GM12878 (cell line): ENCODE measurements at regions not wholly inside any gene's neighbourhood (a gene's known extent, or its start where the extent isn't known, plus 50 kb on each side); places are given as distances from the start of the nearest gene placed in this dataset.

Experiments
- CTCF ChIP-seq, 3 experiments: IDR thresholded peaks in 2 of 3; conservative IDR thresholded peaks in 1 of 3; 2 replicates each; pipeline ENCODE4 v1.5.1; 2011; ENCODE audit warnings: low read depth in 3 of 3, low read length in 3 of 3, mild to moderate bottlenecking in 3 of 3, control low read depth in 2 of 3, moderate library complexity in 2 of 3, inconsistent platforms in 1 of 3, mixed read lengths in 1 of 3; ENCODE audit not compliant: control insufficient read depth in 2 of 3, insufficient read depth in 1 of 3; ENCODE audit errors: extremely low read depth in 1 of 3
- POLR2AphosphoS5 ChIP-seq: IDR thresholded peaks from 2 replicates; pipeline ENCODE4 v1.6.1; 2011; ENCODE audit warnings: mild to moderate bottlenecking, low read length, inconsistent platforms

GRCh38 chr14:53881161-53881871 lies 75.3 kb downstream of the BMP4 start:
- TF ChIP-seq POLR2AphosphoS5 (no peak), CTCF (IDR thresholded peaks at IDR 0.05 in 2 of 3, conservative IDR thresholded peaks at IDR 0.05 in 1 of 3; ENCODE audit: control insufficient read depth in 2 of 3, extremely low read depth in 1 of 3, insufficient read depth in 1 of 3, low read depth in 3 of 3, low read length in 3 of 3) (no peak)
